Activated B cell treated with CpG ODN at 0.5 μM for 24 hours (primary cell): ENCODE measurements at regions not wholly inside any gene's neighbourhood (a gene's known extent, or its start where the extent isn't known, plus 50 kb on each side); places are given as distances from the start of the nearest gene placed in this dataset.

ENCODE experiments used
- ATAC-seq: fragments of 200-7000 bp; cut with Tn5 transposase; one replicate; pipeline ENCODE4 v1.10.0; 2021; ENCODE audit warnings: low read depth, mild to moderate bottlenecking, moderate library complexity
- CTCF ChIA-PET: fragments of 350-600 bp; sonication (Branson Sonifier 250); formaldehyde crosslinking; loops from one replicate; lab custom pipeline; 2021; ENCODE audit warnings: antibody characterized with exemption; lab: Charles Lee
- POLR2A ChIA-PET: fragments of 350-600 bp; sonication (Branson Sonifier 250); formaldehyde crosslinking; loops from one replicate; lab custom pipeline; 2021; ENCODE audit warnings: antibody characterized with exemption; lab: Charles Lee
- DNase-seq: peaks from one replicate; pipeline ENCODE4 v3.0.0; 2022
- H3K27ac Mint-ChIP-seq: one replicate; pipeline ENCODE4 v1.8.0; 2020; ENCODE audit warnings: mixed read lengths
- H3K27me3 Mint-ChIP-seq: one replicate; pipeline ENCODE4 v1.8.0; 2021; ENCODE audit warnings: mixed read lengths
- H3K36me3 Mint-ChIP-seq: one replicate; pipeline ENCODE4 v1.8.0; 2021; ENCODE audit warnings: low read depth, mixed read lengths
- H3K4me1 Mint-ChIP-seq: one replicate; pipeline ENCODE4 v1.8.0; 2021; ENCODE audit warnings: mixed read lengths
- H3K4me3 Mint-ChIP-seq: one replicate; pipeline ENCODE4 v1.8.0; 2020; ENCODE audit warnings: mild to moderate bottlenecking, mixed read lengths
- H3K9me3 Mint-ChIP-seq: one replicate; pipeline ENCODE4 v1.8.0; 2020; ENCODE audit warnings: mixed read lengths
- CTCF ChIP-seq: fragments of 200-600 bp; IDR thresholded peaks from one replicate; pipeline ENCODE4 v1.8.0; 2022; ENCODE audit warnings: antibody characterized with exemption, mild to moderate bottlenecking
- intact Hi-C: fragments of 100-400 bp; cut with micrococcal nuclease; formaldehyde crosslinking; loops from one replicate; pipeline ENCODE4 v1.15.1; 2024

- no peaks in the 10 kb centered on the region for H3K4me1 Mint-ChIP-seq
- no peaks in the 10 kb centered on the region for H3K36me3 Mint-ChIP-seq
- H3K9me3 Mint-ChIP-seq: no peaks in the 10 kb centered on the region
- ATAC-seq (no peak), DNase-seq (no peak)
- no peak overlapping the region for H3K4me3 Mint-ChIP-seq
- CTCF ChIA-PET: no interaction called here
- intact Hi-C loops: no loop called here
- H3K27ac Mint-ChIP-seq: no peak overlapping the region
- no peak for TF ChIP-seq CTCF
- H3K27me3 Mint-ChIP-seq: no peaks in the 10 kb centered on the region
- POLR2A ChIA-PET: no interaction called here
Observed at GRCh38 chr1:72636631-72637030, 354.3 kb upstream of the NEGR1 start.

- DNase-seq (no peak), ATAC-seq (no peak)
- Mint-ChIP-seq H3K27me3 (no peaks in the 10 kb centered on the region), H3K27ac (no peak overlapping the region), H3K36me3 (no peaks in the 10 kb centered on the region), H3K9me3 (no peaks in the 10 kb centered on the region), H3K4me3 (no peak overlapping the region), H3K4me1 (no peaks in the 10 kb centered on the region)
- intact Hi-C loops: no loop called here
- CTCF ChIA-PET: no interaction called here
- POLR2A ChIA-PET: no interaction called here
- no peak for TF ChIP-seq CTCF
Observed at GRCh38 chr1:72635719-72636118, 353.4 kb upstream of the NEGR1 start.

- intact Hi-C loops: no loop called here
- CTCF ChIA-PET: no interaction called here
- POLR2A ChIA-PET: no interaction called here
Observed at GRCh38 chr1:72634946-72635345, 352.6 kb upstream of the NEGR1 start.

GRCh38 chr1:72631449-72631848 is 349.1 kb upstream of the NEGR1 start:
- Mint-ChIP-seq H3K4me1 (no peaks in the 10 kb centered on the region), H3K36me3 (no peaks in the 10 kb centered on the region), H3K27ac (no peak overlapping the region), H3K27me3 (no peaks in the 10 kb centered on the region), H3K9me3 (no peaks in the 10 kb centered on the region), H3K4me3 (no peak overlapping the region)
- intact Hi-C loops: no loop called here
- POLR2A ChIA-PET: no interaction called here
- ATAC-seq (no peak), DNase-seq (no peak)
- CTCF ChIA-PET: no interaction called here
- no peak for TF ChIP-seq CTCF

More at GRCh38 chr1:72634946-72635345, 352.6 kb upstream of the NEGR1 start:
- Mint-ChIP-seq H3K36me3 (no peaks in the 10 kb centered on the region), H3K27me3 (no peaks in the 10 kb centered on the region), H3K9me3 (no peaks in the 10 kb centered on the region), H3K4me1 (no peaks in the 10 kb centered on the region), H3K27ac (no peak overlapping the region), H3K4me3 (no peak overlapping the region)
- no peak for TF ChIP-seq CTCF
- ATAC-seq (no peak), DNase-seq (no peak)

- H3K4me1 Mint-ChIP-seq: no peaks in the 10 kb centered on the region
- H3K36me3 Mint-ChIP-seq: no peaks in the 10 kb centered on the region
- H3K9me3 Mint-ChIP-seq: no peaks in the 10 kb centered on the region
- ChIA-PET CTCF (no interaction called here), POLR2A (no interaction called here)
- intact Hi-C loops: no loop called here
- ATAC-seq (no peak), DNase-seq (no peak)
- no peaks in the 10 kb centered on the region for H3K27me3 Mint-ChIP-seq
- no peak for TF ChIP-seq CTCF
- H3K4me3 Mint-ChIP-seq: no peak overlapping the region
- H3K27ac Mint-ChIP-seq: no peak overlapping the region
Observed at GRCh38 chr1:72623299-72623708, 341.0 kb upstream of the NEGR1 start.
